PC-3 (cell line): ENCODE measurements at regions not wholly inside any gene's neighbourhood (a gene's known extent, or its start where the extent isn't known, plus 50 kb on each side); places are given as distances from the start of the nearest gene placed in this dataset.

ENCODE experiments used
- CTCF ChIP-seq: fragments of 300-600 bp; sonication (generic); conservative IDR thresholded peaks from 2 replicates; pipeline ENCODE4 v1.5.1; 2017; ENCODE audit warnings: antibody characterized with exemption, low read depth, mild to moderate bottlenecking, low read length
- EZH2phosphoT487 ChIP-seq: fragments of 300-600 bp; sonication (generic); IDR thresholded peaks from 2 replicates; pipeline ENCODE4 v1.6.1; 2018; ENCODE audit warnings: mild to moderate bottlenecking, antibody characterized with exemption, low read length, borderline replicate concordance

- TF ChIP-seq CTCF (no peak), EZH2phosphoT487 (no peak)
Measured at GRCh38 chr1:193593147-193593885, 406.9 kb upstream of the B3GALT2 start.
